Limb (tissue), 2 donors: ENCODE measurements at regions not wholly inside any gene's neighbourhood (a gene's known extent, or its start where the extent isn't known, plus 50 kb on each side); places are given as distances from the start of the nearest gene placed in this dataset.

Source experiments
- DNase-seq, 2 donors: peaks; one replicate each; pipeline ENCODE4 v3.0.0-alpha.2; 2016; ENCODE audit errors: extremely low spot score in 2 of 2

DNA sequence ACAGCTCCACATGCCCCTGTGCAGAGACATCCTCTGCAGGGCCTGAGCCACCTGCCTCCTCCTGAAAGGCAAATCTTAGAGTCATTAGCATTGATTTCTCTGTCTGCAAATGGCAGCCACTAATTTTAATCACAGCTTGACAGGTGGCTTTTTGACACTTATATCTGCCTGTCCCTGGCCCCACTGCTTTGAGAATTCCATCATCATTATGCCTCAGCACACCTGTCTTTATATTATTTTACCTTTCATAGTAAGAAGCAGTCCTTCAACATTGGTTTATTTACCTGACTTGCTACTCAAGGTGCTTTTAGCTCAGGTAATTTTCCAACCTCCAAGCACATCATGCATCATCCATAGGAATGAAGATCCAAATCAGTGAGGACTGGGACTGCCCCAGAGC, 451.3 kb downstream of the MTRR start:
- no peak for DNase-seq

DNA sequence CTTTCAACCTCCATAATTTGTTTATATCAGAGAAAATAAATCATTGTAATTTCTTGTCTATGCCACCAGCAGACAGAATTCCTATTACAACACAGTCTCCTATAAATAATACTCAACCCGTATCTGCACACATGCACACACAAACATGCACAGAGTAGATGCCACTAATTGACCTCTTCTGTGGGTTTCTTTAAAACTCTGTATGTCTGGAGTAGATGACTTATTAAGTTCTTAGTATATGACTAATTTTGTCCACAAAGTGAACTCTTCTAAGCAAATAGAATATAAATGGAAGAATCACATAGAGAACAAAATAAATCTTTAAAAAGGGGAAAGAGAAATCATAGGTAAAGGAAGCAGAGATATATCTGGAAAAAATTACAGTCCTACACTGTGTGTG, 452.3 kb downstream of the MTRR start:
- DNase-seq: no peak

DNA sequence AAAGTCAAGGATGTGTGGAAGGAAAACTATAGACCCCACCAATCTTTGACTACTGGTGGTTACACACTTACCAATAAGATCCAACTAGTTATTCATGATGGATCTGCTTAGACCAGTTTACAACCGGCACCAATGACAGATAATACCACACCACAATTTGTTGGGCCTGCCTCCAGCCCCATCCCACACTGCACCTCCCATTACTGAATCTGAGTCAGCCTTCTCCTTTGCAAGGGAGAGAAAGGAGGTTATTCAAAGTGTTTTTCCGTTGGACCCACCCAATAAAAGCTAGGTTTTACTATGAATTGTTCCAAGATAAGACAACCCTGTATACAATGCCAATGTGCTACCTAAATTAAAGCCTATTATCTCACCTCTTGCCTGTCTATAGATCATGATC, 453.5 kb downstream of the MTRR start:
- no peak for DNase-seq

DNA sequence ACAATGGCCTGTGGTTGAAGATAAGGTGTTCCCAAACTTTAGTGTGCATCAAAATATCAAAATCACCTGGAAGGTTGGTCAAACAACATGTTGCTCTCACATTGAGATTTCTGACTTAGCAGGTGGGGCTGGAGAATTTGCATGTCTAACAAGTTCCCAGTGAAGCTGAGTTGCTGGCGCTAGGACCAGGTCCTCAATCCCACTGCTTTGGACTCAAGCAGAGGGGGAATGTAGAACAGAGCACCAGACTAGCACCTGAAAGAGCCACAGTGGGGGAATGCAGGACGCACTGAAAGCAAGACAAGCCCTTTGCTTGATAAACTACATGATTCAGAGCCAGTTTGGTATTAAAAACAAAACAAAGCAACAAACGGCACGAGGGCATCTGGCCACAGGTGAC, 458.1 kb downstream of the MTRR start:
- DNase-seq: no peak

DNA sequence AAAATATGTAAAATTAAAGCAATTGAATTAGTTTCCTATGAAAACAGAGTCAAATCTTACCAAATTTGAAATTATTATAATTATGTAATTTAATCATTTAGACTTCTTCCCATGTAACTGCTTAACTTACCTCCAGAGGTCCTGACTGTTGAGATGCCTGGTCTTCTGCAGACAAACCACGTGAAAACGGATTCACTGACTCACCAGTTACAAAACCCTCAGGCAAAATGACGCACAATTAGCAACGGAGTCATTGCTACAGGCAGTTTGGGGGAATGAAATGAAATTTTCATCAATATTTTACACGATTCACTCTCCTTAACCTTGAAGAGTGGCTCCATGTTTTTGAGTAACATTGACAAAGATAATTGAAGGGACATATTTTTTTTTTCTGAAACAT, 460.8 kb downstream of the MTRR start:
- no peak for DNase-seq

DNA sequence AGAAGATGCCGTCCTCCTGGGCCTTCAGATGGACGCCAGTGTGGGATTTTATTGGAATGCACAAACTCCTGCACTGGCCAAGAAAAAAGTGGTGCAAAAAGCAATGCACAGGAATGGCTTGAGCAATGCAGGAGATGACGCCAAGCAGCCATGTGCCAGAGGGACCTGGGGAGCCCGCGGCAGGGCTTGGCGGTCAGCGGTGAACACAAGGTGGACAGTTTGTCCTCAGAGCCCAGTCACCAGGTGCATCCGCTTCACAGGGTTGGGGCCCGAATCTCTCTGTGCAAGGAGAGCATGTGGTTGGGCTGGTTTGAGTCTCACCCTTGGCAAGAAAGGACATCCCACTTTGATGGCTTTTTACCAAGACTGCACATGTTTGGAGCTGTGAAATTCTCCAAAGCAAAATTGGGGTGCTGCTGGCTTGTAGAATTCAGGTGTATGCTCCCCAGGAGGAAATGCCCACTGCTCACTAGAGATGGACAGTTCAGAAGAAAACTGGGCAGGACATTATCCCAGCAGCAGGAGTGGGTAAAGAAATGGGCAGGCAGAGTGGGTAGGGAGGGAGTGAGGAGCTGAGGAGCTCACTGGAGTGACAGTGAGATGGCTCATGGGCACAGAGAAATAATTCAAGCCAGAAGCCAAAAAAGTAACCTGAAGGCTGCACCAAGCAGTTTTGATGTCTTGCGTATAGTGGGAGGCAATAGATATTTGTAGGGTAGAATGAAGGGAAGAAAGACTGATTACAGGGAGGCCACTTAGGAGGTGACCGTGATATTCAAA, 463.9 kb downstream of the MTRR start:
- DNase-seq: no peak

DNA sequence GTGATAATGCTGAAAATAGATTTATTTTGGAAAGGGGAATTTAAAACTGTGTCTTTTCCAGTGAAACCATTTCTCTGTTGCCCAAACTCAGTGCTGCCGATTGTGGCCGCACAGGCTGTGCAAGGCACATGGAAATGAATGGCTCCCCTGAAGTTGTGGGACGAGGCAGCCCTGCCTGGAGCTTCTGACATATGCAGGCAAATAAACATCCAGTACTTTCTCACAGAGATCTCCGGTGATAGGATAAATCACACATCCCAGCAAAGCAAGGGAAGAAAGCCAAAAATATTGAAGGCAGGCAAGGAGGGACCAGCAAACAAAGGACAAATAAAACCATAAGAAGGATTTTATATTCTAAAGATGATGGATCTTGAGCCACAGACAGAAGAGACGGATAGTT, 464.5 kb downstream of the MTRR start:
- no peak for DNase-seq

DNA sequence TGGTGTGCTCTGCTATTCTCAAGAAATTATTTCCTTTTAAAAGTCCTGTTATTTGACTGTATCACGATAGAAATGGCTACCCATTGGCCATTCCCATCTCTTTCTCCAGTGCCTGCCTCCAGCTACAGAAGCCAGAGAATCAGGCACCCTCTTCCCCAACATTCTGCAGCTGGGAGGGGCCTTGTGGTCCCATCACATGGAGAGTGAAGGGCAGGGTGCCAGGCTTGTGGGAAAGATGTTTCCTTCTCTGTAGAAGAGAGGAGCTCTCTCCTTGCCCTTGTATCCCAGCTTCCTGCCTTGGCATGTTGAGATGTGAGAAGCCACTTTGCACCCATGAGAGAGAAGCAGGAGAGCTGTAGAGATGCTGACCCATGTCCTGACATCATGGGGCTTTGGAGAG, 465.0 kb downstream of the MTRR start:
- DNase-seq: no peak

DNA sequence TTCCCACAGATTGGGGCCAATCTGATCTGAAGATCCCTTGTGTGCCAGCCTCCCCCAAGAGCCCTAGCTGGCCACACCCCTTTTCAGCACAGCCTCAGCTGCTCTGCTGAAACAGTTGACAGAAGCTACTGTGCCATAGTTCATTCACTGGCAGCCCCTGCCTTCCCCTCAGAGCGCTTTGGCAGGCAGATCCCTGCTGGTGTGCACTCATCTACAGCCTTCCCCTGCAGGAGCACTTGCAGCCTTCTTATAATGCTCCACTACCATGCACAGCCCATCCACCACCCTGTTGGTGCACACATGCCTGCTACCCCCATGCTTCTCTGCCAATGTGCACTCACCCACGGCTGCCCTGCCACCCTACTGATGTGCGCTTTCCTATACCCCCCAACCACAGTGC, 471.3 kb downstream of the MTRR start:
- DNase-seq: no peak

DNA sequence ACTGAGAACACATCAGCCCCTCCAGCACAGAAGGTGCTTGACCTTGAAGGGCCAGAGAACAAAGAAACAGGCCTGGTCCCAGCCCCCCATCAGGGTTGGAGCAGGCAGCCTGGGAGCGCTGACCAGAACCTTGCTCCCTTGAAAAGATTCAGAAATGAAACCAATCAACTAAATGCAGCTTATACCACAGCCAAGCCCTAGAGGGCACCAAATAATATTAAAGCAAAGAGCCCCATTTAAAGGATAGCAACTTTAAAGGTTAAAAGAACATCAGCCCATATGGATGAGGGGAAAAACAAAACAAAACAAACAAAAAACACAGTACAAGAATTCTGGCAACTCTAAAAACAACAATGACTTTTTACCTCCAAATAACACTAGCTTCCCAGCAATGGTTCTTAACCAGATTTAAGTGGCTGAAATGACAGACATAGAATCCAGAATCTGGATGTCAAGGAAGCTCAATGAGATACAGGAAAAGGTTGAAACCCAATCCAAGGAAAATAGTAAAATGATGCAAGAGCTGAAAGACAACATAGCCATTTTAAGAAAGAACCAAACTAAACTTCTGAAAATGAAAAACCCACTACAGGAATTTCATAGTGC, 471.9 kb downstream of the MTRR start:
- DNase-seq: no peak

DNA sequence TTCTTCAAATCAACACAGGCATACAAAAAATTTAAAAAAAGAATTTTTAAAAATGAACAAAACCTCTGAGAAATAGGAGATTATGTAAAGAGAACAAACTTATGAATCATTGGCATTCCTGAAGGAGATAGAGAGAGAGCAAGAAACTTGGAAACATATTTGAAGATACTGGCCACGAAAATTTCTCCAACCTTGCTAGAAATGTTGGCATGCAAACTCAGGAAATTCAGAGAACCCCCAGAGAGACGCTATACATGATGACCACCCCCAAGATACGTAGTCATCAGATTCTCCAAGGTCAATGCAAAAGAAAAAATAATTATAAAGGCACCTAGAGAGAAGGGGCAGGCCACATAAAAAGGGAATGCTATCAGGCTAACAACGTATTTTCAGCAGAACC, 472.5 kb downstream of the MTRR start:
- no peak for DNase-seq

DNA sequence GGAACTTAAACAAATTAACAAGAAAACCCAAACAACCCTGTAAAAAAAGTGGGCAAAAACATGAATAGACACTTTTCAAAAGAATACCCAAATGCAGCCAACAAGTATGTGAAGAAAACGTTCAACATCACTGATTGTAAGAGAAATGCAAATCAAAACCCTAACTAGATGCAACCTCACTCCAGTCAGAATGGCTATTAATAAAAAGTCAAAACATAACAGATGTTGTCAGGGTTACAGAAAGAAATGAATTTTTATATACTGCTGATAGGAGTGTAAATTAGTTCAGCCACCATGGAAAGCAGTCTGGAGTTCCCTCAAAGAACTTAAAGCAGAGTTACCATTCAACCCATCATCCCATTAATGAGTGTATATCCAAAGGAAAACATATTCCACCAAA, 479.0 kb downstream of the MTRR start:
- DNase-seq: no peak

DNA sequence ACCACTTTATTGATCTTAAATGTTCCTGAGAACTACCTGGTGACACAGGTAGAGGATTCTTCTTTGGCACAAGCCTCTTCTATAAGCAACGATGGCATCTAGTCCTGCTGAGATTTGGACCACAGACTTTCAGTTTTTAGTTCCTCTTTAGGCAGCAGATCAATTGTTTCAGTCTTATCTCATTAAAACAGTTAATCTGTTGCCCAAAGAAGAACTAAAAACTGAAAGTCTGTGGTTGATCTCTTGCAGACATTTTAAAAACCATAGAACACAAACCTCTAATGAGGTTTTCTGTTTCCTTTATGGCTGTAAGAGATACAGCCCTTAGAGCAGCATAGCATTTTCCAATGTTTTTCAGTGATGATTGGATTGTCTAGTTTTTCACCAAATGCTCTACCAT, 480.9 kb downstream of the MTRR start:
- DNase-seq: no peak

DNA sequence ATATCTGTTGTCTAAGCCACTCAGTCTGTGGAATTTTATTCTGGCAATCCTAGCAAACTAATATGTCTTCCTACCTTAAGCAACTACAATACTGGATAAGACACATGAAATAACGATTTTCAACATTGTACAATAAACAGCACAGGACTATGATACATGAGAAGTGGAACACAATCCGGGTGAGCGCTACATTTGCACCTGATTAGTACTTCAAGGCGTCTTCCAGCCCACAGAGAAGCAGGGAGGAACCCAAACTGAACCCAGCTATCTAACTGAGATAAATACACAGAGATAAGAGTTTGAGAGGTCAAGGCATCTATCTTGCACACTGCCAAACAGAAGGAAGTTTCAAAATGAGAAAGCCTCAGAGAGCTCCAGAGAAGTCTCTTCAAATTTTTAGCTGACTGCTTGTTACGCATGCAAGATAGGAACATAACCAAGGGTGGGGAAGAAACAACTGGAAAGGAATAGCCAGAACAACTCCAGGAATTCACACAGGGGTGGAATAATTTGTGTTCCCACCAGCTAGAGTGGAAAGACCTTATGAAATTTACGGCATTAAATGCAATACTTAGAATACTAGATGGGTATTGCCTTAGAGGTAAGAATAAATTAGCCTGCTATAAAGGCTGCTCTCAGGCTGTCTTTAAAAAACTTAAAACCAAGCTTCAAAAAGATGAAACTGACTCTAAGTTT, 481.8 kb downstream of the MTRR start:
- no peak for DNase-seq

DNA sequence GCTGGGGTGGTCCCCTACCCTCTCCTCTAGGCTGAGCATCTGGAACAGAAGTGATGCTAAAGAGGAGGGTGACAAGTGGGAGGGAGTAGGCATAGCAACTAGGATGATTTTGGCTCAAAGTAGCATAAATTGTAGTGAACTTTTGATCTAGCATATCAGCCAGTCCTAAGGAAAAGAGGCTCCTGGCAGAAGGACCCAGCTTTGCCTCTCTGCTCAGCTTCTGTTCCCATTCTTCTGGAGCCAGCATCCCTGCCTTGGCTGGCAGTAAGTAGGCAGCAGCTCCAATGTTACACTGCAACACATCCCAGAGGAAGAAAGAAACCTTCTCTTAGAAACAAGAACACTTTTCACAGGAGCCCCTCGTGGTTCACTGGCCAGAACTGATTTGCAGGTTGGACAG, 487.0 kb downstream of the MTRR start:
- DNase-seq: no peak

DNA sequence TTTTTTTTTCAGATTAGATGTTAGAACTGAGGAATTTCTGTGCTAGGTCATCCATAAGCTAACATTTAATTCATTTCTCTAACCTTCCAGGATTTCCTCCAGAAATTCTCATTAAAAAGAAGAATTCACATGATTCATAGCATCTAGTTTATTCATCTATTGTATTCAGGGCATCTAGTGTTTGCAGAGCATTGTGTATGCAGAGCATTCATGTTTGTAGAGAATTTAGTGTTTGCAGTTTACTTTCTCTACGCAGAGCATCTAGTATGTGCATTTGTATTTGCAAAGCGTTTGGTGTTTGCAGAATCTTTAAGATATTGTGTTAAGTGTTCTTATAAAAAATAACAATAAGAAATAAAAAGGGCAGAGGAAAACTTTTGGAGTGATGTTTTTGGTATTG, 491.1 kb downstream of the MTRR start:
- no peak for DNase-seq

DNA sequence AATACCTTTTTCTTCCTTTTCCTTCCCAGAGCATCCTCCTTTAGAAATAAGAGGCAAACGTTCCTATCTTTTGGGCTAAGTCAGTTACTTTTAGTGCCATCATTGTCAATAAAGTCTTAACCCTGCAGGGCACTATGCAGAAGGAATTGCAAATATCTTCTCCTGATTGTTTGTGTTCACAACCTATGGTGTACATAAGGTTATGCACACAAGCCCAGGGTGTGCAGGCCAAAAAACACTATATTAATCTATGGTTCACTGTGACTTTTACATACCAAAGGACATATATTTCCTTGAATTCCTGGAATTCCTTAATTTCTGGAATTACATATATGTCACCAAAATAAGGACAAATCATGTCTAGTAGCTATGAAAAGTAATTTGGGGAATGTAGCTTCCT, 493.5 kb downstream of the MTRR start:
- DNase-seq: no peak

DNA sequence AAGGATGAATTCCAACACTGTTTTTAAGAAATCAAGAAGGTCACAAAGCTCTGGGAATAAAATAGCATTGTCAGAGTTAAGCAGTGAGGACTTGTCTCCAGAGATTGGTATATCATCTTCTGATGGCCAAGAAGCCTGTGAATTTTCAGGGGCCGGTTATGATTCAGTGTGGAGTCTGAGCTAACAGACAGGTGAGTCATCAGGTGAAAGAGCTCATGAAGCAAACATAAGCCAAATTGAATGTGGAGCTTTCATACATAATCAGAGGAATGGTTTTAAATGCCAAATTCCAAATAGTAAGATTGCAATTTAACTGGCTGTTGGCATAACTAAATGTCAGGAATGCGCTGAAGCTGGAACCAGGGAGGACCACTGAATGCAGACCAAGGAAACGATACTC, 494.2 kb downstream of the MTRR start:
- no peak for DNase-seq

DNA sequence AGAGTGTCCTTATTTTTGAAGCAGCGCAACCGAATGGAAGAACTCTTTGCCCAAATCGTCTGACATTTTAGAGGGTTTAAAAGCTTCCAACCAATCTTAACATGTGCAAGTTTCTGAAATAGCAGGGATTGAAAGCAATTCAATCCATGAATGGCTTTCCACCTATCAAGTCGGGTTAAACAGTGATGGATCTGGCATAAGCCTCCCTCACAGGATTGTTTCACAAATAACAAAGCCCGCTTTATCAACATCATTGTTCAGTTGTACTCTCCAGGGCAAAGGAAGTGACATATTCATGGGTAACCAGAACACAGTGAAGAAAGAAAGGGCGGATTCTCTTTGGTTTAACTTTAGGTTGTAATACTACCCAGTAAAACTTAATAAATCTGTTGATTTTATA, 497.3 kb downstream of the MTRR start:
- no peak for DNase-seq

DNA sequence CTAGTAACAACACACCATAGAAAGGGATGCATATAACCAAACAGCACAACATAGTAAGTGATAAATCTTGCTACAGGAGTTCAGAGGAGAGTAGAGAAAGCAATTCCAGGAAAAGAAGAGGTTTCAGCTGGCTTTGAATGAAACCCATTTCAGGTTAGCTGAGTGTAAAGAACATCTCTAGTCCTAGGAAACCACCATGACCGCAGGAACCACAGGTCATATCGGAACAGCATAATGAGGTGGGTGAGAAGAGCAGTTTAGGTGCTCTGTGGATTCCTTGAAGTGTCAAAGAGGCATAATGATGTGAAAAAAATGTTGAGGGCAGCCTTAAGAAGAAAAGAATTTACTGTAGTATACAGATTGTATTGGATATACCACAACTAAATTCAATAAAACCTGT, 507.5 kb downstream of the MTRR start:
- no peak for DNase-seq

DNA sequence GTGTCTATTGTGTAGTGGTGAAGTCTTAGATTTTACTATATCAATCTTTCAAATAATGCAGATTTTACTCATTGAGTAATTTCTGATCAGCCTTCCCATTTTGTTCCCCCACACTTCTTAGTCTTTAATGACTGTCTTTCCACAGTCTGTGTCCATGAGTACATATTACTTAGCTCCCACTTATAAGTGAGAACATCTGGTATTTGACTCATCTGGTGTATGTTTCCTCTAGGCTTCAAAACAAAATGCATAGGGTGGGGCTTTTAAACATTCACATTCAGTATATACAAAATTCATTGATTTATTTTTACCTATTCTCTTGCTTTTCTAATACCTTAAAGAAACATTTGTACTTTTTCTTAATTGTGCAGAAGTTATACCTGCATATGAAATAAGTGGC, 513.0 kb downstream of the MTRR start:
- no peak for DNase-seq

DNA sequence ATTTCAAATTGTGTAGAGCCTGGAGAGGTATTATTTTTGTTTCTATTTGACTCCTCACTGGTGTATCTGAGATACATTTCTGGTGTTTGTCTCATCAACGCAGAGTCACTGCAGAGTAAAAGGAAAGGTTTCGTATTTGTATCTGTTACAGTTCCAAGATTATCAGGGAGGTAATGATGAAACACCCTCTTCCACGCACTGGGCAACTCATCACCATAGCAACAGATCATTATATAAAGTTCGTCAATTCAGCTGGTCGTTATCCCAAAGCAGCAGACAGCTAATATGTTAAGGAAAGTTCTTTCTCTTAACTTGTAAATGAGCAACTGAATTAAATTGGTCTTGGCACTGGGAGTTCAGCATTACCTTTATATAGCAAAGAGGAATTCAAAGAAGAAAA, 513.5 kb downstream of the MTRR start:
- no peak for DNase-seq

DNA sequence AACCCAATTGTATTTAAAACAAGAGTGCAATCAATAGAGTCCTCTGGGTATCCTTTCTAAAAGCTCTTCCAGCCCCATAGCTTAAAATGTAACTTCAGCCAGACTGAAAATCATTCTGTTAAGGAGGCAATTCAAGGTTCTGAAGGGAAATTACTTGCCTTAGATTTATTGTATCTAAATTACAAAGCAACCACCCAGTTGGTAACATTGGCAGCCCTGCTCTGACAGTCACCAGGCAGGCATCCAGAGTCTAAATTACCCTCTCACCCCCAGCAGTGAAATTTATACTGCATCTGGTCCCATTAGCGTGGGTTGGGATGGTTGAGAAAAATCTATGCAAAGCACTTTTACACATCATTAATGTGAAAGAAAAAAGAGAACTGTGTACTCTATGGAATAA, 514.7 kb downstream of the MTRR start:
- no peak for DNase-seq
